GM12878 (cell line): ENCODE measurements at regions not wholly inside any gene's neighbourhood (a gene's known extent, or its start where the extent isn't known, plus 50 kb on each side); places are given as distances from the start of the nearest gene placed in this dataset.

Source experiments
- EP300 ChIP-seq, 2 experiments: fragments of 150-350 bp in 1 of 2; IDR thresholded peaks; 2 replicates each; pipeline ENCODE4 v1.6.1; 2011 to 2012; ENCODE audit warnings: low read depth in 2 of 2, low read length in 2 of 2, borderline replicate concordance in 1 of 2, improper control_type of control experiment in 1 of 2, inconsistent platforms in 1 of 2; ENCODE audit not compliant: control insufficient read depth in 1 of 2
- IKZF2 ChIP-seq, 2 experiments: fragments of 450-650 bp; IDR thresholded peaks; 2 replicates each; pipeline ENCODE4 v1.6.1; 2017; ENCODE audit warnings: mild to moderate bottlenecking in 2 of 2, moderate library complexity in 2 of 2
- TAF1 ChIP-seq: IDR thresholded peaks from 2 replicates; pipeline ENCODE4 v1.6.1; 2011; ENCODE audit warnings: mild to moderate bottlenecking, low read depth, low read length, borderline replicate concordance
- TF ChIP-seq, protein P1 (sequence below), 3 experiments: IDR thresholded peaks in 2 of 3; conservative IDR thresholded peaks in 1 of 3; 2 replicates each; pipeline ENCODE4 v1.5.1; 2011; ENCODE audit warnings: low read depth in 3 of 3, low read length in 3 of 3, mild to moderate bottlenecking in 3 of 3, control low read depth in 2 of 3, moderate library complexity in 2 of 3, inconsistent platforms in 1 of 3, mixed read lengths in 1 of 3; ENCODE audit not compliant: control insufficient read depth in 2 of 3, insufficient read depth in 1 of 3; ENCODE audit errors: extremely low read depth in 1 of 3

- no peak for TF ChIP-seq EP300 (IDR thresholded peaks at IDR 0.05; ENCODE audit: borderline replicate concordance in 1 of 2, control insufficient read depth in 1 of 2, low read depth in 2 of 2, low read length in 2 of 2)
- TF ChIP-seq, protein P1, sequence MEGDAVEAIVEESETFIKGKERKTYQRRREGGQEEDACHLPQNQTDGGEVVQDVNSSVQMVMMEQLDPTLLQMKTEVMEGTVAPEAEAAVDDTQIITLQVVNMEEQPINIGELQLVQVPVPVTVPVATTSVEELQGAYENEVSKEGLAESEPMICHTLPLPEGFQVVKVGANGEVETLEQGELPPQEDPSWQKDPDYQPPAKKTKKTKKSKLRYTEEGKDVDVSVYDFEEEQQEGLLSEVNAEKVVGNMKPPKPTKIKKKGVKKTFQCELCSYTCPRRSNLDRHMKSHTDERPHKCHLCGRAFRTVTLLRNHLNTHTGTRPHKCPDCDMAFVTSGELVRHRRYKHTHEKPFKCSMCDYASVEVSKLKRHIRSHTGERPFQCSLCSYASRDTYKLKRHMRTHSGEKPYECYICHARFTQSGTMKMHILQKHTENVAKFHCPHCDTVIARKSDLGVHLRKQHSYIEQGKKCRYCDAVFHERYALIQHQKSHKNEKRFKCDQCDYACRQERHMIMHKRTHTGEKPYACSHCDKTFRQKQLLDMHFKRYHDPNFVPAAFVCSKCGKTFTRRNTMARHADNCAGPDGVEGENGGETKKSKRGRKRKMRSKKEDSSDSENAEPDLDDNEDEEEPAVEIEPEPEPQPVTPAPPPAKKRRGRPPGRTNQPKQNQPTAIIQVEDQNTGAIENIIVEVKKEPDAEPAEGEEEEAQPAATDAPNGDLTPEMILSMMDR (IDR thresholded peaks at IDR 0.05 in 2 of 3, conservative IDR thresholded peaks at IDR 0.05 in 1 of 3; ENCODE audit: control insufficient read depth in 2 of 3, extremely low read depth in 1 of 3, insufficient read depth in 1 of 3, low read depth in 3 of 3, low read length in 3 of 3): no peak
- TF ChIP-seq TAF1: no peak
- TF ChIP-seq IKZF2 (IDR thresholded peaks at IDR 0.05): no peak
Measured at GRCh38 chr9:6132650-6133049, 83.0 kb upstream of the IL33 start.
